ENCODE measurements at regions not wholly inside any gene's neighbourhood (a gene's known extent, or its start where the extent isn't known, plus 50 kb on each side); places are given as distances from the start of the nearest gene placed in this dataset.

- TF ChIP-seq POLR2A (IDR thresholded peaks at IDR 0.05): no peak
- TF ChIP-seq CTCF (IDR thresholded peaks at IDR 0.05): no peak
- no peak for DNase-seq
- 72 to 77% methylated on average over 9 to 14 of the region's 22 CpGs for WGBS, 2 donors
Observed at GRCh38 chr1:30642391-30643120, 80.8 kb downstream of the MATN1 start.

GRCh38 chr1:30641572-30642353 is 81.6 kb downstream of the MATN1 start:
- Histone ChIP-seq H3K4me1 (no peaks in the 10 kb centered on the region), H3K4me3 (replicated peaks in 1 of 3) (no peak overlapping the region), H3K27me3 (no peaks in the 10 kb centered on the region), H3K9me3 (no peaks in the 10 kb centered on the region), H3K27ac (no peak overlapping the region), H3K36me3 (no peaks in the 10 kb centered on the region)
- TF ChIP-seq CTCF (IDR thresholded peaks at IDR 0.05) (no peak), POLR2A (IDR thresholded peaks at IDR 0.05) (no peak)
- no peak for DNase-seq
- 64 to 71% methylated on average over 10 to 13 of the region's 13 CpGs for whole genome bisulfite sequencing, 2 donors
- intact Hi-C loops (cut with DNase I): no loop called here

More at GRCh38 chr1:30642391-30643120, 80.8 kb downstream of the MATN1 start:
- Histone ChIP-seq H3K4me1 (no peaks in the 10 kb centered on the region), H3K36me3 (no peaks in the 10 kb centered on the region), H3K9me3 (no peaks in the 10 kb centered on the region), H3K4me3 (replicated peaks in 1 of 3) (no peak overlapping the region), H3K27me3 (no peaks in the 10 kb centered on the region), H3K27ac (no peak overlapping the region)
- intact Hi-C loops (cut with DNase I): no loop called here

- intact Hi-C loops (cut with DNase I): no loop called here
- no peak for DNase-seq
- Histone ChIP-seq H3K9me3 (no peaks in the 10 kb centered on the region), H3K4me1 (no peaks in the 10 kb centered on the region), H3K36me3 (no peaks in the 10 kb centered on the region), H3K27ac (no peak overlapping the region), H3K4me3 (replicated peaks in 1 of 3) (no peak overlapping the region), H3K27me3 (no peaks in the 10 kb centered on the region)
- TF ChIP-seq POLR2A (IDR thresholded peaks at IDR 0.05): no peak
- no peak for TF ChIP-seq CTCF (IDR thresholded peaks at IDR 0.05)
- WGBS, 2 donors: 61 to 63% methylated on average over 12 to 13 of the region's 13 CpGs
Observed at GRCh38 chr1:30639881-30640452, 83.4 kb downstream of the MATN1 start.

GRCh38 chr1:30638811-30639210 is 84.6 kb downstream of the MATN1 start:
- intact Hi-C loops (cut with DNase I): no loop called here
- no peaks in the 10 kb centered on the region for H3K27me3 ChIP-seq
- no peaks in the 10 kb centered on the region for H3K36me3 ChIP-seq
- WGBS, 2 donors: 87 to 93% methylated on average over 4 to 5 of the region's 5 CpGs
- no peak overlapping the region for H3K4me3 ChIP-seq (replicated peaks in 1 of 3)
- H3K27ac ChIP-seq: no peak overlapping the region
- TF ChIP-seq POLR2A (IDR thresholded peaks at IDR 0.05): no peak
- no peaks in the 10 kb centered on the region for H3K9me3 ChIP-seq
- no peak for DNase-seq
- no peaks in the 10 kb centered on the region for H3K4me1 ChIP-seq

- Histone ChIP-seq H3K9me3 (no peaks in the 10 kb centered on the region), H3K27ac (no peak overlapping the region), H3K36me3 (no peaks in the 10 kb centered on the region), H3K4me1 (no peaks in the 10 kb centered on the region), H3K27me3 (no peaks in the 10 kb centered on the region), H3K4me3 (replicated peaks in 1 of 3) (no peak overlapping the region)
- WGBS, 2 donors: 92 to 93% methylated on average over 4 of the region's 4 CpGs
- TF ChIP-seq POLR2A (IDR thresholded peaks at IDR 0.05) (no peak), CTCF (IDR thresholded peaks at IDR 0.05) (no peak)
- DNase-seq: no peak
- intact Hi-C loops (cut with DNase I): no loop called here
Observed at GRCh38 chr1:30638086-30638485, 85.3 kb downstream of the MATN1 start.

Measured in thyroid gland (tissue), 4 donors.